GM18507 (cell line): ENCODE measurements at regions not wholly inside any gene's neighbourhood (a gene's known extent, or its start where the extent isn't known, plus 50 kb on each side); places are given as distances from the start of the nearest gene placed in this dataset.
"Not testable (repeated sequence)": the region's sequence is repeated elsewhere in the genome, so short reads cannot be mapped to it uniquely, and the experiment has no call there.

Experiments used
- DNase-seq: peaks from one replicate; pipeline ENCODE4 v3.0.0; 2011; ENCODE audit warnings: low read depth; ENCODE audit not compliant: insufficient read length; ENCODE audit errors: extremely low spot score
- FAIRE-seq: peaks from 2 replicates; lab custom pipeline; 2011; peaks lifted over from hg19 to GRCh38; lab: Jason Lieb, UNC

DNA sequence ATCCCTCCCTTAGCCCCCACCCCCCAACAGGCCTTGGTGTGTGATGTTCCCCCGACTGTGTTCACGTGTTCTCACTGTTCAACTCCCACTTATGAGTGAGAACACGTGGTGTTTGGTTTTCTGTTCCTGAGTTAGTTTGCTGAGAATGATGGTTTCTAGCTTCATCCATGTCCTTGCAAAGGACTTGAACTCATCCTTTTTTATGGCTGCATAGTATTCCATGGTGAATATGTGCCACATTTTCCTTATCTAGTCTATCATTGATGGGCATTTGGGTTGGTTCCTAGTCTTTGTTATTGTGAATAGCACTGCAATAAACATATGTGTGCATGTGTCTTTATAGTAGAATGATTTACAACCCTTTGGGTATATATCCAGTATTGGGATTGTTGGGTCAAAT lies 330.4 kb downstream of the OMA1 start:
- DNase-seq, FAIRE-seq: not testable (repeated sequence)

DNA sequence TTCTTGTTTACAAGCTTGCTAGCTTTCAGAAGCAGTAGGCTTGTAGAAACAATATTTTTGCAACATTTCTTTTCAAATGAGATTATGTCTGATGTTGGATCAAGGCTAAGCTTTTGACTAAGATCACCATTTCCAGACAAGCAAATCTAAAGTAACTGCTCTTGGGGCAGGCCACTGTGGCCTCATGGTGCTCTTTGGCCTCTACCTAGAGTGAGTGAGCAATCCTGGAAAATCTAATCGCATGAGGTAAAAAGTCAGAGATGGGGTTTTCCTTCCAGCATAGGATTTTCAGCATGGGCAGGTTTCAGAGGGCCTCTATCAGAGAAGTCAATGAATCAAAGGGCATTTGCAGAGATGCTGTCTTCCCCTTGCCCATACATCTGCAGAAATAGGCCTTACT lies 331.9 kb downstream of the OMA1 start:
- FAIRE-seq (no peak), DNase-seq (no peak)

DNA sequence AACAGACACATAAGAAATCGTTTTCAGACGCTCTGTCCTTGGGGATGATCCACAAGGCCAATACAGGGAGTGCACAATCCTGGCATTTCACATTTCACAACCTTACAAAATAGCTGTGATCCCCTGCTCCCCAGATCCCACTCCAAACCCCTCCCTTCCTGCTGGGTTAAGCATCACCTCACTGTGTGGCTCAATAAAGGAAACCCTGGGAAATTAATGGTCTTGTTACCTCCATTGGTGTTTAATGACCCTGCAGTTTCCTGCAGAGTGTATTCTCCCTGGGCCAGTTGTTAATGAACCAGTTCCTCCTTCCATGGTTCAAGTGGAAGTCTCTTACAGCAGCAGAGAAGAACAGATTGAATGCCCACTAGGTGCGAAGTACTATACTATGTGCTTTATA lies 334.7 kb downstream of the OMA1 start:
- no peak for FAIRE-seq

DNA sequence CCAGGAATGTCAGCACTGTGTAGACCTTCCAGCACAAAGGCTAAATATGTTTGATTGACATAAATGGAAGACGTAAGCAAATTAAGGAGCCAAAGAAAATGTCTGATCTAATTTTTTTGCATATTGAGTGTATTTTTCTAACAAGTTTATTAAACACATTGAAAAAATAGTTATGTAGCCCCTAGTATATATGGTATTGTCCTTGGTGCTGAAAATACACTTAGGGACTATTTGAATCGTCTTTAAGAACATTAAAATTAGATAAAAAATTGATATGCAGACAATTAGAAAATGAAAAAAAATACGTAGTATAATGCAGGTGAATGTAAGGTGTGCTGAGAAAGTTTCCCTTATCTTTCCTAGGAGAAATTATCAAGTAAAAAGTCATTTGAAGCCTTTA lies 337.0 kb downstream of the OMA1 start:
- DNase-seq (no peak), FAIRE-seq (no peak)

More for the DNA sequence above, 334.7 kb downstream of the OMA1 start:
- DNase-seq = no peak

GRCh38 chr1:58206749-58207148 lies 339.8 kb downstream of the OMA1 start:
- DNase-seq (no peak), FAIRE-seq (no peak)

GRCh38 chr1:58204284-58204683 lies 342.2 kb downstream of the OMA1 start:
- DNase-seq (no peak), FAIRE-seq (no peak)

GRCh38 chr1:58201492-58202106 lies 344.9 kb downstream of the OMA1 start:
- no peak for FAIRE-seq
- DNase-seq = no peak

DNA sequence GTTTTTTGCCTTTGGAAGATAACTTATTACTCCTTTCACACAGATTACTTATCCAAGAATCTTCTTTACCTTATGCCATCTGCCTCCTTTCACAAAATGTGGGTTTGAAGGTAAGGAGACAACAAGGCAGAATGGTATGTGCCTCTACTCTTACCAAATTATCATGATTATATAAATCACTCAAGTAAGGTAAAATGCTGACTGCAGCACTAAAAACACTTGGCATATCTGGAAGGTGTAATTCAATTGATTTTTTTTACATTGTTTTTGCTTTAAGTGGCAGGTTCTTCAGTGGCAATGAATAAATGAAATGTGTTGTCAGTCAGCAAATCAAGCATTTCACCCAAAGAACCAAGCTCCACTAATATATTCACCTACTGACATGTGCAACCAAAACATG lies 346.1 kb downstream of the OMA1 start:
- DNase-seq (no peak), FAIRE-seq (no peak)

DNA sequence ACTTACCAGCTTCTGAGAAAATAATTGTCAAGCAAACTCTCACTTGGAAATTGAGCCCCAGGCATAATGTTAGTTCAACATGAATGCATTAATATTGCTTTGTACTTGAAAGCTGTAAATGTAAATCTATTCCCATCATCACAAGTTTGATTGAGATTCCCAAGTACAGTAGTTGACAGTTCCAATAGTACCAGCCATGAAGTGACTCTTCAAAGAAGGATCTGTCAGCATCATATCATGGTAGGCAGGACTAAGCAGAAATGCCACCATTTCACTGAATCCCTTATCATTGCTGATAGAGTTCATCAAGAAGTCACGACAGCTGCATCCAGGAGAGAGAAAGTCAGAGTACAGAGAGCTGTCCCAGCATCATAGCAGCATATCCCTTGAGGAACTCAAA lies 348.7 kb downstream of the OMA1 start:
- no peak for FAIRE-seq
- no peak for DNase-seq

DNA sequence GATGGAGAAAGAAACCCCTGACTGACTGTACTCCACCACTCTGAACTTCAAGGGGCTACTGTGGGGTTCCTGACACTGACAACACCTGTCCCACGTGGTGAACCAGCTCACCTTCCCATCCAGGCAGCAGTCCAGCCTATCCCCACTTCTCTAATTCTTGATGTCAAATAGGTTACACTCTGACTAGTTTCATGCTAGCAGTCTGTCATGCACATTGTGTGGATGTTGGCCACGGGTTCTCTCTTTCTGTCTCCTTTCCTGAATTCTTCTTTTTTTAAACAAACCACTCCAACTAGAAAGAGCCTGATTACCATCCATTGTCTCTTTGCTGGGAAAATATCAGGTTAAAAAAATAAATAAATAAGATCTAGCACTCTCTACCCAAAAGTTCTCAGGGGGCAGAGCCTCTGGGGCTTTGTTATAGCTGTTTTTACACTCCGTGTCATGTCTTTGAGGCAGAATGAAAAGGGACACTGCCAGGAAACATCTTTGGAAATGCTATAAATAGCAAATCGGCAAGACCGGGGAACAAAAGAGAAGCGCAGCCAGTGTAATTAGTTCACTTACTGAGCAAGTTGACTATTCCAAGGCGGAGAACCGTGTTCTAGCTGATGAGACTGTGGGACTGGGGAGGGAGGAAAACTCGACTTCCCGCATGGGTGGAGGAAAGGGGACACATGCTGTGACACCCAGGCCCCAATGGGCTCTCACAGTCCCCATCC lies 356.1 kb downstream of the OMA1 start:
- DNase-seq (no peak), FAIRE-seq (no peak)

- DNase-seq (no peak), FAIRE-seq (no peak)
Measured at GRCh38 chr1:58189453-58189852, 357.1 kb downstream of the OMA1 start.

- FAIRE-seq (no peak), DNase-seq (no peak)
Measured at GRCh38 chr1:58183286-58183685, 363.2 kb downstream of the OMA1 start.

GRCh38 chr1:58180537-58180936 lies 366.0 kb downstream of the OMA1 start:
- DNase-seq (no peak), FAIRE-seq (no peak)

- FAIRE-seq, DNase-seq: not testable (repeated sequence)
Measured at GRCh38 chr1:58169160-58169559, 377.4 kb downstream of the OMA1 start.

GRCh38 chr1:58167131-58167530 lies 379.4 kb downstream of the OMA1 start:
- DNase-seq, FAIRE-seq: not testable (repeated sequence)

DNA sequence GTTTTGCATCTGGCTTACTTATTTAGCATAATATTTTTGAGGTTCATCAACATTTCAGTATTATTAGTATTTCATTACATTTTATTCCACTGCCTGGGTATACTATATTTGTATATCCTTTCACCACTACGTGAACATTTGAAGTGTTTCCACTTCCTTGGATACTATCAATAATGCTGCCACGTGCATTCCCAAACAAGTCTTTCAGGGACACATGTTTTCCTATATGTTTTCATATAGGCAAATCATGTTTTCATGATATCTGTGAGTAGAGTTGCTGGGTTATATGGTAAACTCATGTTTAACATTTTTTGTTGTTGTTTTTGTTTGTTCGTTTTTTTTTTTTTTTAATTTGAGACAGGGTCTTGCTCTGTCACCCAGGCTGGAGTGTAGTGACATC lies 380.1 kb downstream of the OMA1 start:
- FAIRE-seq (no peak), DNase-seq (no peak)

DNA sequence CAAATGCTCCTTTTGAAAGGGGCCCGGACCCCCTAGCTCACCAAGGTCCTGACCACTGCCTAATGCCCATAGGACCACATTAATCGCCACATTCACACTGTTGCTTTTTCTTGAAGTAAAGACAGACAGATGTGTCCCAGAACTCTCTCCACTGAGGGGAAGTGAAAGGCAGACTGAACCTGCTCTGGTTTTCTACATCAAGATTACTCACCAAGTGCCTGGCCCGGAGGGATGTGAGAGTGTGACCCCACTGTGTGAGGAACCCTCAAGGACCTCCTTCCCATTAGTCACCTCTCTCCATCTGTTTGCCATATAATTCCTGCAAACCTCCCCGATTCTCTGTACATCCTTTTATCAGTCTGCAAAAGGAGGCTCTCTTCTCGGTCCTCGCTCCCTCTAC lies 381.5 kb downstream of the OMA1 start:
- DNase-seq (no peak), FAIRE-seq (no peak)

DNA sequence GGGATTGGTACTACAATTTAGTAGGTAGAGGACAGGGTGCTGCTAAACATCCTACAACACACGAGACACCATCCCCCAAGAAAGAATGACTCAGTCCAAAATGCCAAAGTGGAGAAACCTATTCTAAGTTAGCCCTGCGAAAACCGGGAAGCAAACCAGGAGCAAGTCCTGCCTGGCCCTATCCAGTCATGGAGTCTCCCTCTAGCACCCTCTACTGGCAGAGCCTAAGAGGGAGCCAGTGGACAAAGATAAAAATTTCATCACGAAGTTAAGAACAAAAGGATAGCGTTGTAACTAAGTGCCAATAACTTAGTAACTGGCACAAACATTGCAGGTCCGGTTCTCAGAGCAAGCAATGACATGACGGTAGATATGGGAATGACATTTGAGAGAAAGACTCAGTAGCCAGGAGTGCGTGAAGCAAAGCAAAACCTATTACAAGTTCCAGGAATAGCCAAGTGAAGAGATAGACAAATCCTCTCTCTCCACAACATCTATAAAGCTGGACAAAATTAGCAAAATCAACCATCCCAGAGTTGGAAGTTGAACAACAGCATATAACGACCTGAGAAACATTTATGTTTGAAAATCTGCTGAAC lies 383.5 kb downstream of the OMA1 start:
- FAIRE-seq (peak; percentile 77), DNase-seq (no peak)

DNA sequence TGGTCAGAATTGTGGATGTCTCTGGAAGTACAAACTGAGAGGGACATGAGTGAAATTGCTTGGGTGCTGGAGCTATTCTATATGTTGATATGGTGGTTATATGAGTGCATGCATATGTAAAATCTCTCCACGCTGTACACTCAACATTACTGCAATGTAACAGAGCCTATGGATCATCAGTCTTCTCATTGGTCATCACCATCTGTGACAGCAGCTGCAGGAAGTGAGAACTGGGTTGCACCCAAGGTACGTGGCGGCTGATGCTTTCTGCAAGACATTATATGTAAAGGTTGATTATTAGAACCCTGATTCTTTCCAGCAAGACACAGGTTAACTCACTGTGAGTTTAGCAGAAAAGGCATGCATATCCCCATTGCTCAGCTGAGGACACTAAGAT lies 387.1 kb downstream of the OMA1 start:
- FAIRE-seq = no peak
- no peak for DNase-seq

DNA sequence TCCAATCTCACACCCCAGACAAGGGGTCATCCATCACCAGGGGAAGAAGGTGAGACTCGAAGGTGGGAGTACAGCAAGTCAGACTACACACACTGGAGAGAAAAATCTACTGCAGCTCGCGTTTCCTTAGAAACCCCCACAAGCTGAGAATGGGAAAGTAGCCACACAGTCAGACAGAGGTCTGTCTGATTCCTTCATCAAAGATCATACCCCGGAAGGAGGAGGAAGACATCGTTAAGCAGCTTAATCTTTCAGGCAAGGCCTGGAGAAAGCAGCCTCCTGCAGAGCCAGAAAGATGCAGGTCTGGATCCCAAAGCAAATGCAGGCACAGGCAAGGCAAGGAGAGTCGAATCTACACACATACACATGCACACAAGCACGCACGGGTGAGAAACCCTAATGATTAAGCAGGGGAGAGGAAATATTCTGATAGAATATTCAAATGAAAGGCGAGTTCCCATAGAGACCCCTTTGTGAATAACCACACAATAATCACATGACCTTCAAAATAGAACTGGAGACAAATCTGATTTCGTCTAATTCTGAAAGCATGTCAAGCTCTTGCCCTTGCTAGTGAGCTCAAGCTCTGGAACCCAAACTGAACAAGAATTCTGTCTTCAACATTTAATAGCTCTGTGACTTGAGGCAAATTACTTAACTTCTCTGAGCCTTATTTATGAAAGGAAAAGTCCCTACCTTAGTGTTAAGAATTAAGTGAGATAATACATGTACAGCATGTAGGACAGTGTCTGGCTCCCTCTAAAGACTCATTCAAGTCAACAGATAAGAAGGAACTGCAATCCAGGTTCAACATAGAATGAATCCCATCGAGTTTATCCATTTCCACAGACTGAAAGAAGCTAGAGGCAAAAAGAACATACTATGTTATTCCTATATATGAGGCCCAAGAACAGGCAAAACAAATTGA lies 387.8 kb downstream of the OMA1 start:
- no peak for FAIRE-seq
- no peak for DNase-seq
